Naive thymus-derived CD8-positive, alpha-beta T cell (primary cell): ENCODE measurements at regions not wholly inside any gene's neighbourhood (a gene's known extent, or its start where the extent isn't known, plus 50 kb on each side); places are given as distances from the start of the nearest gene placed in this dataset.
A peak's percentile ranks its signal among the peaks of the same experiment; 100 is the strongest.
"Not testable (repeated sequence)": the region's sequence is repeated elsewhere in the genome, so short reads cannot be mapped to it uniquely, and the experiment has no call there.

ENCODE experiments used
- ATAC-seq, 2 donors: fragments of 150-1000 bp; cut with Tn5 transposase in 1 of 2; sonication (Bioruptor Pico), chemical (Tn5 transposase) in 1 of 2; 1 replicate in 1 of 2; 2 replicates in 1 of 2; pipeline ENCODE4 v1.10.0; 2021; ENCODE audit warnings: mild to moderate bottlenecking in 2 of 2, moderate library complexity in 2 of 2
- POLR2A ChIA-PET: fragments of 350-600 bp; sonication (Branson Sonifier 250); formaldehyde crosslinking; loops from one replicate; lab custom pipeline; 2021; ENCODE audit warnings: antibody characterized with exemption; lab: Charles Lee
- DNase-seq, 10 donors: peaks; one replicate each; pipeline versions ENCODE4 v3.0.0 to v3.0.0-alpha.2; 2020 to 2022
- H3K27ac Mint-ChIP-seq, 10 donors: one replicate each; pipeline ENCODE4 v1.8.0; 2020 to 2022; ENCODE audit warnings: mild to moderate bottlenecking in 10 of 10, mixed read lengths in 10 of 10, moderate library complexity in 4 of 10, inconsistent platforms in 1 of 10
- H3K27me3 Mint-ChIP-seq, 5 donors: one replicate each; pipeline ENCODE4 v1.8.0; 2021 to 2022; ENCODE audit warnings: mixed read lengths in 5 of 5
- H3K36me3 Mint-ChIP-seq, 3 donors: one replicate each; pipeline ENCODE4 v1.8.0; 2020 to 2022; ENCODE audit warnings: mixed read lengths in 3 of 3, mild to moderate bottlenecking in 2 of 3, inconsistent platforms in 1 of 3
- H3K4me1 Mint-ChIP-seq, 4 donors: one replicate each; pipeline ENCODE4 v1.8.0; 2021 to 2022; ENCODE audit warnings: mixed read lengths in 4 of 4
- H3K4me3 Mint-ChIP-seq, 10 donors: one replicate each; pipeline ENCODE4 v1.8.0; 2020 to 2022; ENCODE audit warnings: mild to moderate bottlenecking in 10 of 10, mixed read lengths in 10 of 10, moderate library complexity in 6 of 10, inconsistent platforms in 1 of 10
- H3K9me3 Mint-ChIP-seq, 9 donors: one replicate each; pipeline ENCODE4 v1.8.0; 2020 to 2022; ENCODE audit warnings: mixed read lengths in 9 of 9, mild to moderate bottlenecking in 3 of 9, inconsistent platforms in 1 of 9, moderate library complexity in 1 of 9

- peaks cover 0 to 3% (median 0%) of the 10 kb centered on the region in 9 donors for H3K9me3 Mint-ChIP-seq
- POLR2A ChIA-PET, result no interaction called here
- DNase-seq (no peak), ATAC-seq (no peak)
- H3K27me3 Mint-ChIP-seq, result no peaks in the 10 kb centered on the region
- H3K4me1 Mint-ChIP-seq, result no peaks in the 10 kb centered on the region
- H3K4me3 Mint-ChIP-seq, result no peak overlapping the region
- no peaks in the 10 kb centered on the region for H3K36me3 Mint-ChIP-seq
- H3K27ac Mint-ChIP-seq, result no peak overlapping the region
Measured at GRCh38 chr7:92917230-92917629, 80.9 kb upstream of the CDK6 start.

GRCh38 chr7:92916770-92917224 lies 80.4 kb upstream of the CDK6 start:
- POLR2A ChIA-PET, result no interaction called here
- Mint-ChIP-seq H3K9me3 (peaks cover 0 to 3% (median 0%) of the 10 kb centered on the region in 9 donors), H3K27ac (no peak overlapping the region), H3K4me1 (no peaks in the 10 kb centered on the region), H3K36me3 (no peaks in the 10 kb centered on the region), H3K27me3 (no peaks in the 10 kb centered on the region), H3K4me3 (no peak overlapping the region)
- DNase-seq (no peak), ATAC-seq (no peak)

- Mint-ChIP-seq H3K4me3 (no peak overlapping the region), H3K4me1 (no peaks in the 10 kb centered on the region), H3K36me3 (no peaks in the 10 kb centered on the region), H3K27me3 (no peaks in the 10 kb centered on the region), H3K27ac (no peak overlapping the region), H3K9me3 (peaks cover 0 to 3% (median 0%) of the 10 kb centered on the region in 9 donors)
- DNase-seq, result no peak
- ATAC-seq, result no peak
- POLR2A ChIA-PET, result no interaction called here
Measured at GRCh38 chr7:92915348-92915747, 79.0 kb upstream of the CDK6 start.

GRCh38 chr7:92914645-92915044 lies 78.3 kb upstream of the CDK6 start:
- POLR2A ChIA-PET, result no interaction called here
- ATAC-seq (no peak), DNase-seq (no peak)
- Mint-ChIP-seq H3K36me3 (no peaks in the 10 kb centered on the region), H3K27ac (no peak overlapping the region), H3K9me3 (no peaks in the 10 kb centered on the region), H3K4me3 (no peak overlapping the region), H3K4me1 (no peaks in the 10 kb centered on the region), H3K27me3 (no peaks in the 10 kb centered on the region)

- DNase-seq (no peak), ATAC-seq (no peak)
- Mint-ChIP-seq H3K4me3 (no peak overlapping the region), H3K36me3 (no peaks in the 10 kb centered on the region), H3K4me1 (no peaks in the 10 kb centered on the region), H3K27me3 (no peaks in the 10 kb centered on the region), H3K27ac (no peak overlapping the region), H3K9me3 (no peaks in the 10 kb centered on the region)
- POLR2A ChIA-PET, result no interaction called here
Measured at GRCh38 chr7:92913849-92914248, 77.5 kb upstream of the CDK6 start.

- ATAC-seq, result no peak
- POLR2A ChIA-PET, result no interaction called here
- Mint-ChIP-seq H3K27ac (no peak overlapping the region), H3K36me3 (no peaks in the 10 kb centered on the region), H3K4me3 (no peak overlapping the region), H3K4me1 (no peaks in the 10 kb centered on the region), H3K27me3 (no peaks in the 10 kb centered on the region), H3K9me3 (peaks cover 0 to 1% (median 0%) of the 10 kb centered on the region in 9 donors)
- DNase-seq, result no peak
Measured at GRCh38 chr7:92910976-92911375, 74.6 kb upstream of the CDK6 start.

- DNase-seq (no peak), ATAC-seq (no peak)
- Mint-ChIP-seq H3K9me3 (peaks cover 0 to 2% (median 0%) of the 10 kb centered on the region in 9 donors), H3K36me3 (no peaks in the 10 kb centered on the region), H3K4me3 (no peak overlapping the region), H3K4me1 (peaks cover 0 to 2% (median under 1%) of the 10 kb centered on the region in 4 donors), H3K27ac (no peak overlapping the region), H3K27me3 (no peaks in the 10 kb centered on the region)
- POLR2A ChIA-PET, result no interaction called here
Measured at GRCh38 chr7:92909686-92910475, 73.5 kb upstream of the CDK6 start.

- POLR2A ChIA-PET, result interaction anchor here (0.9 to 1.1 kb wide), 2 partner anchors 64 to 70 kb away, joined by 4 to 5 read pairs; no protein-coding TSS in a partner anchor
- Mint-ChIP-seq H3K27ac (peak overlapping the region in 3 of 10 donors; percentile 4 to 82 (median 63)), H3K4me3 (peak overlapping the region in 2 of 10 donors; percentile 10 to 14), H3K27me3 (peaks cover 0 to 11% (median 1%) of the 10 kb centered on the region in 5 donors), H3K4me1 (peaks cover 0 to 17% (median 12%) of the 10 kb centered on the region in 4 donors), H3K9me3 (peaks cover 0 to 2% (median 0%) of the 10 kb centered on the region in 9 donors), H3K36me3 (no peaks in the 10 kb centered on the region)
- DNase-seq (peak in 9 of 10 donors; percentile 12 to 79 (median 49)), ATAC-seq (peak; percentile 100)
Measured at GRCh38 chr7:92904244-92905131, 68.1 kb upstream of the CDK6 start.

GRCh38 chr7:92898798-92899197 lies 62.4 kb upstream of the CDK6 start:
- Mint-ChIP-seq H3K4me3 (no peak overlapping the region), H3K4me1 (peaks cover 0 to 7% (median 3%) of the 10 kb centered on the region in 4 donors), H3K9me3 (peaks cover 10 to 54% (median 29%) of the 10 kb centered on the region in 9 donors), H3K27ac (no peak overlapping the region), H3K27me3 (peaks cover 3 to 23% (median 7%) of the 10 kb centered on the region in 5 donors), H3K36me3 (peaks cover 0 to 35% (median 26%) of the 10 kb centered on the region in 3 donors)
- DNase-seq (no peak), ATAC-seq (no peak)
- POLR2A ChIA-PET, result no interaction called here

- Mint-ChIP-seq H3K27ac (peak overlapping the region in 1 of 10 donors; percentile 60), H3K27me3 (peaks cover 4 to 12% (median 7%) of the 10 kb centered on the region in 5 donors), H3K9me3 (peaks cover 8 to 58% (median 33%) of the 10 kb centered on the region in 9 donors), H3K36me3 (peaks cover 0 to 35% (median 26%) of the 10 kb centered on the region in 3 donors)
- ATAC-seq, DNase-seq, H3K4me1 Mint-ChIP-seq, POLR2A ChIA-PET, H3K4me3 Mint-ChIP-seq: not testable (repeated sequence)
Measured at GRCh38 chr7:92894857-92895256, 58.5 kb upstream of the CDK6 start.

- POLR2A ChIA-PET, result interaction anchor here (0.6 kb wide), 1 partner anchor 650 kb away, joined by 6 read pairs; no protein-coding TSS in a partner anchor
- H3K9me3 Mint-ChIP-seq, result peaks cover 11 to 51% (median 19%) of the 10 kb centered on the region in 9 donors
- no peak overlapping the region for H3K4me3 Mint-ChIP-seq
- no peaks in the 10 kb centered on the region for H3K4me1 Mint-ChIP-seq
- H3K27ac Mint-ChIP-seq, result no peak overlapping the region
- no peak for ATAC-seq
- DNase-seq, result no peak
- H3K36me3 Mint-ChIP-seq, result peaks cover 0 to 16% (median 5%) of the 10 kb centered on the region in 3 donors
- peaks cover 0 to 4% (median 2%) of the 10 kb centered on the region in 5 donors for H3K27me3 Mint-ChIP-seq
Measured at GRCh38 chr7:92889081-92889480, 52.7 kb upstream of the CDK6 start.
